GM23248 (cell line): ENCODE measurements at regions not wholly inside any gene's neighbourhood (a gene's known extent, or its start where the extent isn't known, plus 50 kb on each side); places are given as distances from the start of the nearest gene placed in this dataset.

Source experiments
- EZH2 ChIP-seq: fragments of 200-600 bp; sonication (generic); IDR thresholded peaks from 2 replicates; pipeline ENCODE4 v1.6.1; 2018; ENCODE audit warnings: antibody characterized with exemption, mild to moderate bottlenecking; ENCODE audit not compliant: insufficient read depth, poor library complexity, severe bottlenecking
- EZH2phosphoT487 ChIP-seq: fragments of 200-600 bp; sonication (generic); IDR thresholded peaks from 2 replicates; pipeline ENCODE4 v1.6.1; 2018; ENCODE audit warnings: antibody characterized with exemption, moderate library complexity, mild to moderate bottlenecking, low read depth; ENCODE audit not compliant: insufficient read depth

GRCh38 chr4:63670735-63671134 is 738.5 kb downstream of the TECRL start:
- no peak for TF ChIP-seq EZH2phosphoT487
- TF ChIP-seq EZH2, result no peak
